Vagina (tissue), 2 donors: ENCODE measurements at regions not wholly inside any gene's neighbourhood (a gene's known extent, or its start where the extent isn't known, plus 50 kb on each side); places are given as distances from the start of the nearest gene placed in this dataset.

Experiments used
- CTCF ChIP-seq, 3 experiments: fragments of 450-650 bp in 2 of 3; fragments of 200-600 bp in 1 of 3; sonication (generic) in 1 of 3; IDR thresholded peaks; one replicate each; pipeline ENCODE4 v1.5.1; 2017 to 2019; ENCODE audit warnings: antibody characterized with exemption in 3 of 3, mild to moderate bottlenecking in 2 of 3, moderate library complexity in 2 of 3
- POLR2A ChIP-seq, 2 donors: fragments of 450-650 bp; IDR thresholded peaks; one replicate each; pipeline ENCODE4 v1.6.1; 2017; ENCODE audit warnings: antibody characterized with exemption in 2 of 2, mild to moderate bottlenecking in 2 of 2, moderate library complexity in 2 of 2
- POLR2AphosphoS5 ChIP-seq, 2 donors: sonication (generic); formaldehyde crosslinking; IDR thresholded peaks; one replicate each; pipeline ENCODE4 v1.9.0; 2017; ENCODE audit warnings: antibody characterized with exemption in 2 of 2, mild to moderate bottlenecking in 2 of 2, low read depth in 1 of 2; ENCODE audit not compliant: insufficient read depth in 1 of 2

GRCh38 chr3:164897342-164897741, 181.0 kb downstream of the SI start:
- TF ChIP-seq CTCF (IDR thresholded peaks at IDR 0.05) (no peak), POLR2AphosphoS5 (IDR thresholded peaks at IDR 0.05; ENCODE audit: insufficient read depth in 1 of 2, low read depth in 1 of 2) (no peak), POLR2A (IDR thresholded peaks at IDR 0.05) (no peak)
